GM10248 (cell line): ENCODE measurements at regions not wholly inside any gene's neighbourhood (a gene's known extent, or its start where the extent isn't known, plus 50 kb on each side); places are given as distances from the start of the nearest gene placed in this dataset.

Experiments used
- CTCF ChIA-PET: fragments of 300-600 bp; sonication (Branson Sonifier 250); formaldehyde crosslinking; extraction: SDS; loops from one replicate; lab custom pipeline; 2021; ENCODE audit warnings: antibody characterized with exemption; lab: Yijun Ruan, JAX
- POLR2A ChIA-PET: fragments of 350-650 bp; sonication (Branson Sonifier 250); formaldehyde crosslinking; extraction: SDS; loops from one replicate; lab custom pipeline; 2020; ENCODE audit warnings: antibody characterized with exemption; lab: Yijun Ruan, JAX
- DNase-seq: peaks from one replicate; pipeline ENCODE4 v3.0.0; 2012; ENCODE audit errors: extremely low spot score
- TF ChIP-seq, protein P1 (sequence below): IDR thresholded peaks from 2 replicates; pipeline ENCODE4 v1.5.1; 2012; ENCODE audit warnings: mild to moderate bottlenecking, low read depth; ENCODE audit errors: extremely low read depth, missing control alignments, control extremely low read depth

- TF ChIP-seq, protein P1, sequence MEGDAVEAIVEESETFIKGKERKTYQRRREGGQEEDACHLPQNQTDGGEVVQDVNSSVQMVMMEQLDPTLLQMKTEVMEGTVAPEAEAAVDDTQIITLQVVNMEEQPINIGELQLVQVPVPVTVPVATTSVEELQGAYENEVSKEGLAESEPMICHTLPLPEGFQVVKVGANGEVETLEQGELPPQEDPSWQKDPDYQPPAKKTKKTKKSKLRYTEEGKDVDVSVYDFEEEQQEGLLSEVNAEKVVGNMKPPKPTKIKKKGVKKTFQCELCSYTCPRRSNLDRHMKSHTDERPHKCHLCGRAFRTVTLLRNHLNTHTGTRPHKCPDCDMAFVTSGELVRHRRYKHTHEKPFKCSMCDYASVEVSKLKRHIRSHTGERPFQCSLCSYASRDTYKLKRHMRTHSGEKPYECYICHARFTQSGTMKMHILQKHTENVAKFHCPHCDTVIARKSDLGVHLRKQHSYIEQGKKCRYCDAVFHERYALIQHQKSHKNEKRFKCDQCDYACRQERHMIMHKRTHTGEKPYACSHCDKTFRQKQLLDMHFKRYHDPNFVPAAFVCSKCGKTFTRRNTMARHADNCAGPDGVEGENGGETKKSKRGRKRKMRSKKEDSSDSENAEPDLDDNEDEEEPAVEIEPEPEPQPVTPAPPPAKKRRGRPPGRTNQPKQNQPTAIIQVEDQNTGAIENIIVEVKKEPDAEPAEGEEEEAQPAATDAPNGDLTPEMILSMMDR = no peak
- POLR2A ChIA-PET = no interaction called here
- no peak for DNase-seq
- CTCF ChIA-PET = no interaction called here
Measured at GRCh38 chr6:166721576-166721975, 94.5 kb upstream of the RPS6KA2 start.

GRCh38 chr6:166720856-166721255 is 93.8 kb upstream of the RPS6KA2 start:
- TF ChIP-seq, protein P1 = no peak
- CTCF ChIA-PET = interaction anchor here (1.2 kb wide), 1 partner anchor 9 kb away, joined by 4 read pairs; no protein-coding TSS in a partner anchor
- DNase-seq = no peak
- POLR2A ChIA-PET = no interaction called here

DNA sequence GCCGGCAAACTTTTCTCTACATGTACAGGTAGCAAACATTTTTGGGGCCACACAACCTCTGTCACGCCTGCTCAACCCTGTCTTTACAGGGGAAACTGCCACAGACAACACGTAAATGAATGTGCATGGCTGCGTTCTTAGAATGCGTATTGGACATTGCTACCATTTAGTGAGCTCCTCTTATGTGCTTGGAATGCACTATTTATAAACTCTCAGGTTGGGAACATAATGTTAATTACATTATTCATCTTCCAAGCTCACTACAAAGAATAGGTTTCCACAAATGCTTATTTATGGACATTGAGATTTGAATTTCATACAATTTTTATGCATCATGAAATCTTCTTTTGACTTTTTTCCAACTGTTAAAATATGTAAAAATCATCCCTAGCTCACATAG is 92.0 kb upstream of the RPS6KA2 start:
- TF ChIP-seq, protein P1 = no peak
- no peak for DNase-seq
- CTCF ChIA-PET = no interaction called here
- POLR2A ChIA-PET = no interaction called here

DNA sequence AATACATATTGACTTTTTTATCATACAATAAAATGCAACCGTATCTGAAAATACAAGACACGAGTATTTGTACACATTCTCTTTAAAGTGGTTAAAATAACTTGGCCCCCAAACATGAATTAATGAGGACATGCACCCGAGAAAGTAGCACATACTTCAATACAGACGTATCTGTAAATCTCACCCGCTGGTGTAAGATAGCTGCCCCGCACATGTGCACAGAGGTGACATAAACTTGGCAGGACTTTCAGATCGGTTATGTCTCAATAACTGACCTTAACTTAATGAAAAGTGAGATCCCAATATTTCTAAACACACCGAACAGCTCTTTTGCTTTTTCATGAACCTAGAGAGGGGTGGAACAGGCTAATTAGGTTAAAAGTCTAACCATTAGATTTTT is 91.5 kb upstream of the RPS6KA2 start:
- DNase-seq = no peak
- POLR2A ChIA-PET = no interaction called here
- CTCF ChIA-PET = no interaction called here
- TF ChIP-seq, protein P1 = no peak

GRCh38 chr6:166716910-166717617 is 90.0 kb upstream of the RPS6KA2 start:
- DNase-seq = no peak
- ChIA-PET POLR2A (no interaction called here), CTCF (interaction anchor here (0.7 kb wide), 1 partner anchor 39 kb away, joined by 3 read pairs; no protein-coding TSS in a partner anchor)
- TF ChIP-seq, protein P1 = no peak

GRCh38 chr6:166715992-166716391 is 88.9 kb upstream of the RPS6KA2 start:
- TF ChIP-seq, protein P1 = no peak
- DNase-seq = no peak
- ChIA-PET POLR2A (no interaction called here), CTCF (interaction anchor here (1.5 kb wide), 1 partner anchor 9 kb away, joined by 4 read pairs; no protein-coding TSS in a partner anchor)

GRCh38 chr6:166715065-166715464 is 88.0 kb upstream of the RPS6KA2 start:
- TF ChIP-seq, protein P1 = no peak
- ChIA-PET POLR2A (no interaction called here), CTCF (interaction anchor here (1.5 kb wide), 1 partner anchor 10 kb away, joined by 4 read pairs; no protein-coding TSS in a partner anchor)
- DNase-seq = no peak
